ENCODE measurements at regions not wholly inside any gene's neighbourhood (a gene's known extent, or its start where the extent isn't known, plus 50 kb on each side); places are given as distances from the start of the nearest gene placed in this dataset.

GRCh38 chr14:65187421-65188049 is 85.2 kb upstream of the MAX start:
- peak; percentile 46 for DNase-seq

GRCh38 chr14:65190312-65190711 is 88.0 kb upstream of the MAX start:
- no peak for DNase-seq

- no peak for DNase-seq
These were observed 89.4 kb upstream of the MAX start for GRCh38 chr14:65191716-65192115.

GRCh38 chr14:65192686-65193085 is 90.4 kb upstream of the MAX start:
- DNase-seq, result no peak

GRCh38 chr14:65193916-65194590 is 91.7 kb upstream of the MAX start:
- no peak for DNase-seq

GRCh38 chr14:65195042-65195719 is 92.9 kb upstream of the MAX start:
- DNase-seq, result no peak

GRCh38 chr14:65198346-65198745 is 96.0 kb upstream of the MAX start:
- DNase-seq, result no peak

- DNase-seq, result no peak
These were observed 98.1 kb upstream of the MAX start for GRCh38 chr14:65200454-65200853.

GRCh38 chr14:65203574-65203973 is 101.3 kb upstream of the MAX start:
- DNase-seq, result no peak

GRCh38 chr14:65204056-65204455 is 101.7 kb upstream of the MAX start:
- no peak for DNase-seq

- no peak for DNase-seq
These were observed 103.7 kb upstream of the MAX start for GRCh38 chr14:65206078-65206447.

- DNase-seq, result no peak
These were observed 104.3 kb upstream of the MAX start for GRCh38 chr14:65206448-65207096.

- no peak for DNase-seq
These were observed 106.2 kb upstream of the MAX start for GRCh38 chr14:65208548-65208947.

GRCh38 chr14:65210118-65210821 is 108.0 kb upstream of the MAX start:
- no peak for DNase-seq

GRCh38 chr14:65210822-65211182 is 108.5 kb upstream of the MAX start:
- no peak for DNase-seq

GRCh38 chr14:65211341-65211987 is 109.1 kb upstream of the MAX start:
- no peak for DNase-seq

- no peak for DNase-seq
These were observed 111.0 kb upstream of the MAX start for GRCh38 chr14:65213316-65213715.

GRCh38 chr14:65214741-65215140 is 112.4 kb upstream of the MAX start:
- DNase-seq, result no peak

GRCh38 chr14:65219353-65219752 is 117.0 kb upstream of the MAX start:
- DNase-seq, result no peak

GRCh38 chr14:65222440-65222858 is 120.1 kb upstream of the MAX start:
- no peak for DNase-seq

- DNase-seq, result peak; percentile 42
These were observed 121.3 kb upstream of the MAX start for GRCh38 chr14:65223636-65224035.

- DNase-seq, result peak; percentile 88
These were observed 122.5 kb upstream of the MAX start for GRCh38 chr14:65224799-65225198.

All from NCI-H2171 (cell line).